HL-60 (cell line): ENCODE measurements at regions not wholly inside any gene's neighbourhood (a gene's known extent, or its start where the extent isn't known, plus 50 kb on each side); places are given as distances from the start of the nearest gene placed in this dataset.

Experiments
- CTCF ChIP-seq: IDR thresholded peaks from one replicate; pipeline ENCODE4 v1.5.1; 2011; ENCODE audit warnings: low read length, control low read depth, inconsistent platforms; ENCODE audit not compliant: insufficient read depth
- GABPA ChIP-seq: IDR thresholded peaks from 2 replicates; pipeline ENCODE4 v1.6.1; 2012; ENCODE audit warnings: low read depth
- POLR2AphosphoS5 ChIP-seq: IDR thresholded peaks from 2 replicates; pipeline ENCODE4 v1.6.1; 2012; ENCODE audit warnings: low read depth
- REST ChIP-seq: IDR thresholded peaks from 2 replicates; pipeline ENCODE4 v1.6.1; 2012; ENCODE audit warnings: low read depth; ENCODE audit not compliant: insufficient replicate concordance
- SPI1 ChIP-seq: IDR thresholded peaks from 2 replicates; pipeline ENCODE4 v1.6.1; 2012; ENCODE audit warnings: low read depth, mild to moderate bottlenecking, borderline replicate concordance

- TF ChIP-seq GABPA = no peak
- no peak for TF ChIP-seq POLR2AphosphoS5
- TF ChIP-seq CTCF = no peak
- TF ChIP-seq SPI1 = no peak
- TF ChIP-seq REST = no peak
Observed at GRCh38 chr4:152074088-152074437, 313.3 kb upstream of the GATB start.
